H9 (cell line): ENCODE measurements at regions not wholly inside any gene's neighbourhood (a gene's known extent, or its start where the extent isn't known, plus 50 kb on each side); places are given as distances from the start of the nearest gene placed in this dataset.

Source experiments
- DNase-seq: peaks from one replicate; pipeline ENCODE4 v3.0.0-alpha.2; 2017
- H2AFZ ChIP-seq: one replicate; pipeline ENCODE4 v1.6.1; 2013; ENCODE audit warnings: mild to moderate bottlenecking, low read length, control low read depth, moderate library complexity
- H2AK5ac ChIP-seq: 2 replicates; pipeline ENCODE4 v1.6.1; 2013; ENCODE audit warnings: low read length, control low read depth, mixed read lengths; ENCODE audit not compliant: insufficient read length
- H2BK120ac ChIP-seq: one replicate; pipeline ENCODE4 v1.6.1; 2013; ENCODE audit warnings: low read depth, mild to moderate bottlenecking, low read length, control low read depth, inconsistent platforms; ENCODE audit not compliant: poor library complexity, severe bottlenecking
- H2BK12ac ChIP-seq: 2 replicates; pipeline ENCODE4 v1.6.1; 2013; ENCODE audit warnings: low read length, control low read depth, mixed read lengths, low read depth; ENCODE audit not compliant: insufficient read length
- H2BK15ac ChIP-seq: 2 replicates; pipeline ENCODE4 v1.6.1; 2013; ENCODE audit warnings: low read depth, low read length, control low read depth
- H2BK20ac ChIP-seq: one replicate; pipeline ENCODE4 v1.6.1; 2013; ENCODE audit warnings: low read depth, mild to moderate bottlenecking, low read length, control low read depth, inconsistent platforms; ENCODE audit not compliant: poor library complexity, severe bottlenecking
- H2BK5ac ChIP-seq: 2 replicates; pipeline ENCODE4 v1.6.1; 2013; ENCODE audit warnings: low read length, control low read depth, mixed read lengths; ENCODE audit not compliant: insufficient read length
- H3K14ac ChIP-seq: 2 replicates; pipeline ENCODE4 v1.6.1; 2013; ENCODE audit warnings: low read length, control low read depth; ENCODE audit not compliant: insufficient read depth
- H3K18ac ChIP-seq: 2 replicates; pipeline ENCODE4 v1.6.1; 2013; ENCODE audit warnings: low read depth, mild to moderate bottlenecking, mixed read lengths, low read length, control low read depth; ENCODE audit not compliant: insufficient read length
- H3K23ac ChIP-seq: 2 replicates; pipeline ENCODE4 v1.6.1; 2013; ENCODE audit warnings: low read length, control low read depth, mixed read lengths, low read depth; ENCODE audit not compliant: insufficient read length
- H3K23me2 ChIP-seq: 2 replicates; pipeline ENCODE4 v1.6.1; 2013; ENCODE audit warnings: low read depth, mild to moderate bottlenecking, mixed read lengths, low read length, control low read depth; ENCODE audit not compliant: insufficient read length, poor library complexity, severe bottlenecking
- H3K27ac ChIP-seq: 2 replicates; pipeline ENCODE4 v1.5.1; 2013; ENCODE audit warnings: low read length, control low read depth, mixed read lengths, low read depth; ENCODE audit not compliant: insufficient read length
- H3K27me3 ChIP-seq: 2 replicates; pipeline ENCODE4 v1.6.1; 2013; ENCODE audit warnings: low read length, control low read depth, inconsistent platforms; ENCODE audit not compliant: insufficient read depth
- H3K4ac ChIP-seq: 2 replicates; pipeline ENCODE4 v1.6.1; 2013; ENCODE audit warnings: low read depth, mild to moderate bottlenecking, control low read depth, inconsistent platforms, low read length, moderate library complexity
- H3K4me1 ChIP-seq: 2 replicates; pipeline ENCODE4 v1.6.1; 2013; ENCODE audit warnings: low read length, control low read depth, inconsistent platforms; ENCODE audit not compliant: insufficient read depth
- H3K4me2 ChIP-seq: 2 replicates; pipeline ENCODE4 v1.6.1; 2013; ENCODE audit warnings: low read length, control low read depth, mixed read lengths; ENCODE audit not compliant: insufficient read length, insufficient read depth
- H3K56ac ChIP-seq: 2 replicates; pipeline ENCODE4 v1.6.1; 2013; ENCODE audit warnings: low read depth, mild to moderate bottlenecking, mixed read lengths, low read length, control low read depth; ENCODE audit not compliant: insufficient read length
- H3K79me1 ChIP-seq: 2 replicates; pipeline ENCODE4 v1.6.1; 2013; ENCODE audit warnings: low read depth, mild to moderate bottlenecking, moderate library complexity, low read length, control low read depth, inconsistent platforms; ENCODE audit not compliant: insufficient read depth, poor library complexity, severe bottlenecking
- H3K79me2 ChIP-seq: 2 replicates; pipeline ENCODE4 v1.6.1; 2013; ENCODE audit warnings: low read length, control low read depth, inconsistent platforms; ENCODE audit not compliant: insufficient read depth
- H3K9ac ChIP-seq: 2 replicates; pipeline ENCODE4 v1.6.1; 2013; ENCODE audit warnings: low read length, control low read depth, mixed read lengths; ENCODE audit not compliant: insufficient read length; ENCODE audit errors: extremely low read depth
- H3K9me3 ChIP-seq: one replicate; pipeline ENCODE4 v1.6.1; 2013; ENCODE audit warnings: low read depth, low read length, inconsistent platforms; ENCODE audit not compliant: control insufficient read depth
- H3T11ph ChIP-seq: one replicate; pipeline ENCODE4 v1.6.1; 2013; ENCODE audit warnings: mild to moderate bottlenecking, low read length, control low read depth, inconsistent platforms
- H4K20me1 ChIP-seq: one replicate; pipeline ENCODE4 v1.6.1; 2013; ENCODE audit not compliant: control insufficient read depth, insufficient read length, insufficient read depth
- H4K5ac ChIP-seq: 2 replicates; pipeline ENCODE4 v1.6.1; 2013; ENCODE audit warnings: low read depth, mild to moderate bottlenecking, mixed read lengths, low read length, control low read depth; ENCODE audit not compliant: insufficient read length
- H4K8ac ChIP-seq: replicated peaks from 2 replicates; pipeline ENCODE4 v1.6.1; 2013; ENCODE audit warnings: low read length, control low read depth, mixed read lengths, low read depth; ENCODE audit not compliant: insufficient read length
- H4K91ac ChIP-seq: 2 replicates; pipeline ENCODE4 v1.6.1; 2013; ENCODE audit warnings: low read depth, mild to moderate bottlenecking, moderate library complexity, mixed read lengths, low read length, control low read depth; ENCODE audit not compliant: insufficient read length
- H3K27ac Mint-ChIP-seq, 3 experiments: 2 replicates in 2 of 3; 3 replicates in 1 of 3; pipeline ENCODE4 v1.8.0; 2020 to 2021; ENCODE audit warnings: mixed read lengths in 3 of 3, mild to moderate bottlenecking in 1 of 3, moderate library complexity in 1 of 3
- H3K27me3 Mint-ChIP-seq: 2 replicates; pipeline ENCODE4 v1.8.0; 2021; ENCODE audit warnings: low read depth, mild to moderate bottlenecking, moderate library complexity, mixed read lengths
- H3K36me3 Mint-ChIP-seq, 3 experiments: 2 replicates in 2 of 3; 3 replicates in 1 of 3; pipeline ENCODE4 v1.8.0; 2020 to 2021; ENCODE audit warnings: low read depth in 3 of 3, mixed read lengths in 3 of 3; ENCODE audit not compliant: insufficient read depth in 1 of 3
- H3K4me1 Mint-ChIP-seq, 2 experiments: 2 replicates each; pipeline ENCODE4 v1.8.0; 2020; ENCODE audit warnings: mixed read lengths in 2 of 2
- H3K4me3 Mint-ChIP-seq, 2 experiments: 2 replicates in 1 of 2; 3 replicates in 1 of 2; pipeline ENCODE4 v1.8.0; 2020 to 2021; ENCODE audit warnings: mild to moderate bottlenecking in 2 of 2, mixed read lengths in 2 of 2, moderate library complexity in 1 of 2
- H3K9me3 Mint-ChIP-seq, 2 experiments: 2 replicates in 1 of 2; 3 replicates in 1 of 2; pipeline ENCODE4 v1.8.0; 2020; ENCODE audit warnings: mild to moderate bottlenecking in 2 of 2, mixed read lengths in 2 of 2, moderate library complexity in 1 of 2
- WGBS: extraction: QIAGEN DNeasy Blood & Tissue Kit; methylation state at CpG from one replicate; pipeline ENCODE4 v1.1.7; 2013; ENCODE audit warnings: missing lambda C conversion rate, low lambda C conversion rate, mixed read lengths; ENCODE audit not compliant: insufficient read length; ENCODE audit errors: extremely low coverage; 5-methylcytosine and 5-hydroxymethylcytosine counted together
- TF ChIP-seq, protein P1 (sequence below): fragments of 200-600 bp; sonication (generic); conservative IDR thresholded peaks from 3 replicates; pipeline ENCODE4 v1.8.0; 2021; ENCODE audit warnings: antibody characterized with exemption, mild to moderate bottlenecking

DNA sequence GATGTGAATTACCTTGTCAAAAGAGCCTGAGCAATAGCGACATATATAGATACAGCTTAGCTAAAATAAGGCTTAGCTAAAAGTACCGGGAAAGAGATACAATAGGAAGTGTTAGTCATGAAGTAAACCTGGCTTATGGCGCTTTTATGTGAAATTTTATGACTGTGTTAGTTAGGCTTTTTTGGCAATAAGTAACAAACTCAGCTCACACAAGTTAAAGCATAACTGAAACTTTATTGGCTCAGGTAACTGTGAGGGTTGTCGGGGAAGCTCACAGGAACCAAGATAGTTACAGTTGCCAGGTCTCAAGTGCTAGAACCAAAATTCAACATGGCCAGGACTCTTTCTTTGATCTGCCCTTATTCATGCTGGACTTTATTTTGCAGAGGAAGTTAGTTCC, 925.0 kb upstream of the GYPC start:
- Histone ChIP-seq H3K4me2 (no peak overlapping the region), H3K9me3 (no peaks in the 10 kb centered on the region), H3K14ac (no peak overlapping the region), H3K18ac (no peak overlapping the region), H4K5ac (no peak overlapping the region), H3K27me3 (no peaks in the 10 kb centered on the region), H3K79me1 (no peaks in the 10 kb centered on the region), H2BK12ac (no peak overlapping the region), H2BK15ac (no peak overlapping the region), H3K23ac (no peak overlapping the region), H3K27ac (no peak overlapping the region), H3K9ac (no peak overlapping the region), H2BK20ac (no peak overlapping the region), H3K23me2 (no peaks in the 10 kb centered on the region), H3K56ac (no peak overlapping the region), H3K79me2 (no peaks in the 10 kb centered on the region), H2BK5ac (no peak overlapping the region), H2BK120ac (no peak overlapping the region), H4K91ac (no peak overlapping the region), H3K4ac (no peak overlapping the region), H3K4me1 (no peaks in the 10 kb centered on the region), H2AFZ (no peak overlapping the region), H2AK5ac (no peak overlapping the region), H4K8ac (no peak overlapping the region), H3T11ph (no peak overlapping the region), H4K20me1 (no peaks in the 10 kb centered on the region)
- no CpG with 5 or more reads among the region's 4 CpGs for whole genome bisulfite sequencing
- TF ChIP-seq, protein P1, sequence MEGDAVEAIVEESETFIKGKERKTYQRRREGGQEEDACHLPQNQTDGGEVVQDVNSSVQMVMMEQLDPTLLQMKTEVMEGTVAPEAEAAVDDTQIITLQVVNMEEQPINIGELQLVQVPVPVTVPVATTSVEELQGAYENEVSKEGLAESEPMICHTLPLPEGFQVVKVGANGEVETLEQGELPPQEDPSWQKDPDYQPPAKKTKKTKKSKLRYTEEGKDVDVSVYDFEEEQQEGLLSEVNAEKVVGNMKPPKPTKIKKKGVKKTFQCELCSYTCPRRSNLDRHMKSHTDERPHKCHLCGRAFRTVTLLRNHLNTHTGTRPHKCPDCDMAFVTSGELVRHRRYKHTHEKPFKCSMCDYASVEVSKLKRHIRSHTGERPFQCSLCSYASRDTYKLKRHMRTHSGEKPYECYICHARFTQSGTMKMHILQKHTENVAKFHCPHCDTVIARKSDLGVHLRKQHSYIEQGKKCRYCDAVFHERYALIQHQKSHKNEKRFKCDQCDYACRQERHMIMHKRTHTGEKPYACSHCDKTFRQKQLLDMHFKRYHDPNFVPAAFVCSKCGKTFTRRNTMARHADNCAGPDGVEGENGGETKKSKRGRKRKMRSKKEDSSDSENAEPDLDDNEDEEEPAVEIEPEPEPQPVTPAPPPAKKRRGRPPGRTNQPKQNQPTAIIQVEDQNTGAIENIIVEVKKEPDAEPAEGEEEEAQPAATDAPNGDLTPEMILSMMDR: no peak
- Mint-ChIP-seq H3K27ac (no peak overlapping the region), H3K4me3 (no peak overlapping the region), H3K27me3 (no peaks in the 10 kb centered on the region), H3K36me3 (no peaks in the 10 kb centered on the region), H3K4me1 (no peaks in the 10 kb centered on the region), H3K9me3 (peaks cover 5 to 13% of the 10 kb centered on the region in 2 experiments; a peak in 4 of 5 replicates)
- DNase-seq: no peak
